NCI-H146 (cell line): ENCODE measurements at regions not wholly inside any gene's neighbourhood (a gene's known extent, or its start where the extent isn't known, plus 50 kb on each side); places are given as distances from the start of the nearest gene placed in this dataset.

ENCODE experiments used
- DNase-seq: peaks from one replicate; lab custom pipeline; 2025; lab: John Stamatoyannopoulos, UW

- DNase-seq: no peak
These were observed 413.6 kb downstream of the TRIML1 start for GRCh38 chr4:188552741-188553275.

- DNase-seq: no peak
These were observed 415.2 kb downstream of the TRIML1 start for GRCh38 chr4:188554413-188554812.

- DNase-seq: no peak
These were observed 433.9 kb downstream of the TRIML1 start for GRCh38 chr4:188573104-188573503.

GRCh38 chr4:188578657-188579056 lies 439.4 kb downstream of the TRIML1 start:
- DNase-seq: no peak

GRCh38 chr4:188596021-188596420 lies 456.8 kb downstream of the TRIML1 start:
- no peak for DNase-seq

- DNase-seq: no peak
These were observed 464.4 kb downstream of the TRIML1 start for GRCh38 chr4:188603646-188604045.

- no peak for DNase-seq
These were observed 467.4 kb downstream of the TRIML1 start for GRCh38 chr4:188606635-188607034.

GRCh38 chr4:188611143-188611542 lies 471.9 kb downstream of the TRIML1 start:
- no peak for DNase-seq

- DNase-seq: no peak
These were observed 473.4 kb downstream of the TRIML1 start for GRCh38 chr4:188612659-188613058.

- DNase-seq: no peak
These were observed 474.7 kb downstream of the TRIML1 start for GRCh38 chr4:188613976-188614375.

GRCh38 chr4:188619456-188620149 lies 480.4 kb downstream of the TRIML1 start:
- DNase-seq: no peak

GRCh38 chr4:188620608-188621007 lies 481.4 kb downstream of the TRIML1 start:
- DNase-seq: no peak

- no peak for DNase-seq
These were observed 484.1 kb downstream of the TRIML1 start for GRCh38 chr4:188623314-188623854.

- DNase-seq: no peak
These were observed 485.1 kb downstream of the TRIML1 start for GRCh38 chr4:188624370-188624769.

GRCh38 chr4:188627892-188628291 lies 488.7 kb downstream of the TRIML1 start:
- DNase-seq: no peak

- DNase-seq: no peak
These were observed 500.3 kb downstream of the TRIML1 start for GRCh38 chr4:188639479-188640100.

- DNase-seq: no peak
These were observed 508.7 kb downstream of the TRIML1 start for GRCh38 chr4:188647820-188648370.

- DNase-seq: no peak
These were observed 510.4 kb downstream of the TRIML1 start for GRCh38 chr4:188649635-188650034.

- DNase-seq: no peak
These were observed 511.3 kb downstream of the TRIML1 start for GRCh38 chr4:188650516-188650915.

- no peak for DNase-seq
These were observed 518.1 kb downstream of the TRIML1 start for GRCh38 chr4:188657365-188657764.

- no peak for DNase-seq
These were observed 519.8 kb downstream of the TRIML1 start for GRCh38 chr4:188658958-188659522.

- DNase-seq: no peak
These were observed 521.6 kb downstream of the TRIML1 start for GRCh38 chr4:188660796-188661195.

GRCh38 chr4:188661502-188661901 lies 522.3 kb downstream of the TRIML1 start:
- DNase-seq: no peak
